ENCODE measurements at regions not wholly inside any gene's neighbourhood (a gene's known extent, or its start where the extent isn't known, plus 50 kb on each side); places are given as distances from the start of the nearest gene placed in this dataset.

- no peak overlapping the region for H3K27ac ChIP-seq
- no peaks in the 10 kb centered on the region for H3K9me3 ChIP-seq
- H3K4me3 ChIP-seq, result no peak overlapping the region
- DNase-seq (no peak), ATAC-seq (peak; percentile 68)
- H3K4me1 ChIP-seq, result no peaks in the 10 kb centered on the region
- H3K27me3 ChIP-seq, result no peaks in the 10 kb centered on the region
- no peaks in the 10 kb centered on the region for H3K36me3 ChIP-seq
- TF ChIP-seq CTCF (IDR thresholded peaks at IDR 0.05), result no peak
- intact Hi-C loops (cut with DNase I), result no loop called here
Measured at GRCh38 chr2:150824118-150824517, 336.7 kb upstream of the RND3 start.

DNA sequence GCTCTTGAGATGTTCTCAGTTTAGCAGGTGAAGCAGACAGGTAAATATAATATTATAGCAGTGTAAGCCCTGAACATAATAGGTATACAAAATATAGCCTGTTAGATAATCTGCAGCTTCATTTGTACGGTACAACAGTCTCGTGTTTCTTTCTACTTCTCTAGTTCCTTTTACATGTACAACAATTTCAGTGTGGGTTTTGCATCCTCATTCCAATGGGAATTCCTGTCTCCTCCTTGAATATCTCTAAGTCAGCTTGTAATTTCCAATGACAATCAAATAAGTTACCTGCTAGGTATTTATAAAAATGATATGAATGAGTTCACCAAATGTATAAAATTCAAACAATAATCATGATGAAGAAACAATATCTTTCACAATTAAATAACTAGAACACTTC lies 330.0 kb upstream of the RND3 start:
- DNase-seq, result no peak
- no peak overlapping the region for H3K27ac ChIP-seq
- H3K36me3 ChIP-seq, result no peaks in the 10 kb centered on the region
- H3K27me3 ChIP-seq, result no peaks in the 10 kb centered on the region
- H3K4me1 ChIP-seq, result no peaks in the 10 kb centered on the region
- TF ChIP-seq CTCF (IDR thresholded peaks at IDR 0.05), result no peak
- no peaks in the 10 kb centered on the region for H3K9me3 ChIP-seq
- no peak for ATAC-seq
- intact Hi-C loops (cut with DNase I), result no loop called here
- H3K4me3 ChIP-seq, result no peak overlapping the region

DNA sequence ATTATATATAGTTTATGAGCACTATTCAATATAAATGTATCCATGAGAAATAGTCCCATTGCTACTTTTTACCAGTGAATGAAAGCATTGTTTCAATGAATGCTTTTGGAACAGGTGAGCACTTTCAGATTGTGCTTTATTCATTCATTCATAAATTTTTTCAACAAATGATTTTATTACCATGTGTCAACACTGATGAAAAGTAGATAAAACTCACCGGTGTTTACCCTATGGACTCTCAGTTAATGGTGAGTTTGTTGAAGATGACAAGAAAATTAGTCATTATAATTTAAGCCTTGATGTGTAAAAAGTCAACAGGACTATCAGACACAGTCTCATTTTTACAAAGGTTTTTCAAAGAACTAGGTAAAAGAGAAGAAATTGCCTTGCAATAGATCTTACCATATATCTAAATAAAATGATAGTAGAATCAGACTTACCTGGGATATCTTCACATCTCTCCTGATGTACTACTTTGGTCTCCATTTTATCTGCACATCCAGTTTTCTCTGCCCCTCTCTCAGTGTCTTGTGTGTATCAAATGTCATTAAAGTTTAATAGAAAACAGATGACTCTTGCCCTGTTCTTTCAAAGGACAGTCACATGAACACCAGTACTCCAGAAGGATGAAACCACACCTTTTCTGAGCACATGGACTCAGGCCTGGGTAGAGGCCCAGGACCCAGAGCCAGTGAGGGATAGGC lies 325.3 kb upstream of the RND3 start:
- TF ChIP-seq CTCF (IDR thresholded peaks at IDR 0.05), result no peak
- intact Hi-C loops (cut with DNase I), result no loop called here
- ATAC-seq, result no peak

DNA sequence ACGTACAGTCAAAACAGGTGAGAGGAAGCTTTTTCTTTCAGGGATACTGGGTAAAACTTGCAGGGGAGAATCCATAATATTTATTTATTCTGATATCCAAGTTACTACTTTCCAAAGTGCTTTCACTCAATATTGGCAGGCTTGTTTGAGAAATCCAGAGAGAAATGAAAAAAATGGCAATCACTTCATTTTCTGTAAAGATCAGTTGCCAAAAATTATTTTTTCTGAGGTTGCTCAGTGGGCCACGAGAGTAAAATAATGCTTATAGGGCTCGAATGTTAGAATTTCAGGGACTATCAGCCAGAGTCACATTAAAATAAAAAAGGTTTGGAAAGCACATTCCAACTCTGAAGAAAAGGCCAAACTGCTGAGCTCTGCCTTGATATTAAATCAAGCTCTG lies 324.6 kb upstream of the RND3 start:
- DNase-seq, result no peak
- Histone ChIP-seq H3K9me3 (no peaks in the 10 kb centered on the region), H3K27me3 (no peaks in the 10 kb centered on the region), H3K4me3 (no peak overlapping the region), H3K4me1 (no peaks in the 10 kb centered on the region), H3K27ac (no peak overlapping the region), H3K36me3 (no peaks in the 10 kb centered on the region)
- ATAC-seq, result no peak
- no peak for TF ChIP-seq CTCF (IDR thresholded peaks at IDR 0.05)
- intact Hi-C loops (cut with DNase I), result no loop called here

More for the DNA sequence above, 325.3 kb upstream of the RND3 start:
- Histone ChIP-seq H3K27ac (no peak overlapping the region), H3K9me3 (no peaks in the 10 kb centered on the region), H3K27me3 (no peaks in the 10 kb centered on the region), H3K36me3 (no peaks in the 10 kb centered on the region), H3K4me1 (no peaks in the 10 kb centered on the region), H3K4me3 (no peak overlapping the region)
- DNase-seq, result no peak

DNA sequence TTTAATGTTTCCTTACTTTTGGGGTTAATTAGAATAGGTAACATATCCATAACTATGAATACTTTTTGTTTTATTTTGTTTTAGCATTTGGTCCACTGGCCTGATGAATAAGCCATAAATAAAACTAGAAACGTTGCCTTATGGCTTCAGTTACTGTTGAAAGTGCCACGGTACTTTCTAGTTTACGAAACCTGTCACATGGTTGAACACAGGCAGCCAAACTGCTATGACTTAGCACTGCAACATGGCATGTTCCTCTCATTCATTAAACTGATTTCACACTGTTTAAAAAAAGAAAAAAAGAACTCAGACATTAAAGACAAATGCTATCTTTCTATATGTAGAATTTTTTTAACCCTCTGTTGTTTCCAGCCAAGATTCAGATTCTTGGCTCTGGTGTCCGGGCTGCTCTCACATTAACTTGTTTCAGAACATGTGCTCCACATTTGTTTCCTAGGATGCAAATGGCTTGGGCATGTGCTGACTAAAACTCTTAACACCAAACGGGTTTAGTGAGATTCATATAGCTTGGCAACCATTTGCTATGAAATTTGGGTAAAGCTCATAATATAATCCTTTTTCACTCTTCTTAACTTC lies 323.9 kb upstream of the RND3 start:
- peak; percentile 56 for ATAC-seq
- intact Hi-C loops (cut with DNase I), result no loop called here

More for the DNA sequence above, 323.9 kb upstream of the RND3 start:
- no peaks in the 10 kb centered on the region for H3K4me1 ChIP-seq
- TF ChIP-seq CTCF (IDR thresholded peaks at IDR 0.05), result no peak
- no peak overlapping the region for H3K4me3 ChIP-seq
- no peaks in the 10 kb centered on the region for H3K27me3 ChIP-seq
- no peaks in the 10 kb centered on the region for H3K9me3 ChIP-seq
- no peak overlapping the region for H3K27ac ChIP-seq
- no peaks in the 10 kb centered on the region for H3K36me3 ChIP-seq
- DNase-seq, result no peak

Measured in upper lobe of right lung (tissue), 1 donor.